HT-29 (cell line): ENCODE measurements at regions not wholly inside any gene's neighbourhood (a gene's known extent, or its start where the extent isn't known, plus 50 kb on each side); places are given as distances from the start of the nearest gene placed in this dataset.

Experiments
- DNase-seq: peaks from one replicate; pipeline ENCODE4 v3.0.0-alpha.2; 2015; ENCODE audit warnings: low spot score

- DNase-seq = no peak
These were observed 63.8 kb upstream of the IL1R1 start for GRCh38 chr2:102078773-102079172.

GRCh38 chr2:102080451-102081242, 61.9 kb upstream of the IL1R1 start:
- no peak for DNase-seq

GRCh38 chr2:102081243-102081522, 61.4 kb upstream of the IL1R1 start:
- DNase-seq = no peak

GRCh38 chr2:102081606-102082005, 60.9 kb upstream of the IL1R1 start:
- no peak for DNase-seq

GRCh38 chr2:102082571-102083392, 59.8 kb upstream of the IL1R1 start:
- DNase-seq = peak; percentile 58

- DNase-seq = no peak
These were observed 59.2 kb upstream of the IL1R1 start for GRCh38 chr2:102083393-102083703.

GRCh38 chr2:102084651-102085050, 57.9 kb upstream of the IL1R1 start:
- DNase-seq = no peak

- no peak for DNase-seq
These were observed 57.3 kb upstream of the IL1R1 start for GRCh38 chr2:102085238-102085637.

GRCh38 chr2:102086150-102086872, 56.2 kb upstream of the IL1R1 start:
- DNase-seq = no peak

GRCh38 chr2:102091121-102091520, 51.4 kb upstream of the IL1R1 start:
- no peak for DNase-seq

- DNase-seq = no peak
These were observed 50.6 kb upstream of the IL1R1 start for GRCh38 chr2:102091908-102092307.

- DNase-seq = no peak
These were observed 50.0 kb upstream of the IL1R1 start for GRCh38 chr2:102092535-102092934.
